H54 (cell line): ENCODE measurements at regions not wholly inside any gene's neighbourhood (a gene's known extent, or its start where the extent isn't known, plus 50 kb on each side); places are given as distances from the start of the nearest gene placed in this dataset.

Source experiments
- DNase-seq: peaks from one replicate; pipeline ENCODE4 v3.0.0; 2011; ENCODE audit warnings: low spot score, mixed read lengths; ENCODE audit not compliant: insufficient read length
- FAIRE-seq: peaks from 3 replicates; lab custom pipeline; 2011; peaks lifted over from hg19 to GRCh38; lab: Jason Lieb, UNC
- POLR2A ChIP-seq: IDR thresholded peaks from 2 replicates; pipeline ENCODE4 v1.6.1; 2011; ENCODE audit warnings: low read depth, mild to moderate bottlenecking, low read length

GRCh38 chr10:70939441-70940003 lies 51.2 kb upstream of the PCBD1 start:
- TF ChIP-seq POLR2A, result no peak
- FAIRE-seq, result no peak
- DNase-seq, result no peak

GRCh38 chr10:70940834-70941568 lies 52.6 kb upstream of the PCBD1 start:
- TF ChIP-seq POLR2A, result no peak
- DNase-seq (no peak), FAIRE-seq (no peak)

GRCh38 chr10:70942125-70942524 lies 53.8 kb upstream of the PCBD1 start:
- FAIRE-seq, result no peak
- no peak for DNase-seq
- no peak for TF ChIP-seq POLR2A

- FAIRE-seq (no peak), DNase-seq (no peak)
- TF ChIP-seq POLR2A, result no peak
Observed at GRCh38 chr10:70942725-70943124, 54.4 kb upstream of the PCBD1 start.

GRCh38 chr10:70943249-70943648 lies 54.9 kb upstream of the PCBD1 start:
- FAIRE-seq (no peak), DNase-seq (no peak)
- TF ChIP-seq POLR2A, result no peak

- FAIRE-seq, result no peak
- no peak for TF ChIP-seq POLR2A
- no peak for DNase-seq
Observed at GRCh38 chr10:70943841-70944466, 55.6 kb upstream of the PCBD1 start.

GRCh38 chr10:70950037-70950436 lies 61.7 kb upstream of the PCBD1 start:
- DNase-seq (no peak), FAIRE-seq (no peak)
- TF ChIP-seq POLR2A, result no peak

GRCh38 chr10:70950801-70951200 lies 62.4 kb upstream of the PCBD1 start:
- FAIRE-seq, result no peak
- no peak for TF ChIP-seq POLR2A
- DNase-seq, result no peak

GRCh38 chr10:70952401-70952800 lies 64.0 kb upstream of the PCBD1 start:
- no peak for TF ChIP-seq POLR2A
- DNase-seq (no peak), FAIRE-seq (no peak)

- no peak for TF ChIP-seq POLR2A
Observed at GRCh38 chr10:70952921-70953320, 64.6 kb upstream of the PCBD1 start.

GRCh38 chr10:70954381-70955176 lies 66.2 kb upstream of the PCBD1 start:
- DNase-seq, result no peak
- no peak for FAIRE-seq
- no peak for TF ChIP-seq POLR2A

More at GRCh38 chr10:70952921-70953320, 64.6 kb upstream of the PCBD1 start:
- no peak for DNase-seq
- no peak for FAIRE-seq

- DNase-seq (no peak), FAIRE-seq (no peak)
- no peak for TF ChIP-seq POLR2A
Observed at GRCh38 chr10:70956029-70956759, 67.8 kb upstream of the PCBD1 start.

- no peak for TF ChIP-seq POLR2A
- FAIRE-seq, result no peak
- no peak for DNase-seq
Observed at GRCh38 chr10:70958396-70958795, 70.0 kb upstream of the PCBD1 start.

GRCh38 chr10:70960316-70960715 lies 72.0 kb upstream of the PCBD1 start:
- no peak for FAIRE-seq
- no peak for TF ChIP-seq POLR2A

More at GRCh38 chr10:70960316-70960715, 72.0 kb upstream of the PCBD1 start:
- DNase-seq, result no peak
